ENCODE measurements at regions not wholly inside any gene's neighbourhood (a gene's known extent, or its start where the extent isn't known, plus 50 kb on each side); places are given as distances from the start of the nearest gene placed in this dataset.

DNA sequence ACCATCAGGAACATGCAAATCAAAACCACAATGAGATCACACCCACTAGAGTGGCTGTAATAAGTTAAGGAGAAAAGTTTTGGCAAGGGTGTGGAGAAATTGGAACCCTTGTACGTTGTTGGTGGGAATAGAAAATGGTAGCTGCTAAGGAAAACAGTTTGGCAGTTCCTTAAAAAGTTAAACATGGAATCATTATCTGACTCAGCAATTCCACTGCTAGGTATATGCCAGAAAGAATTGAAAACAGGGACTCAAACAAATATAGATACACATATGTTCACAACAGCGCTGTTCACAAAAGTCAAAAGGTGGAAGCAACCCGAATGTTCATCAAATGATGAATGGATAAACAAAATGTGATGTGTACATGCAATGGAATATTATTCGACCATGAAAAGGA lies 138.8 kb upstream of the ATP2B2 start:
- TF ChIP-seq POLR2A (IDR thresholded peaks at IDR 0.05; ENCODE audit: low read length) (no peak), POLR2AphosphoS2 (conservative IDR thresholded peaks at IDR 0.05; ENCODE audit: low read length) (no peak), ESRRA (IDR thresholded peaks at IDR 0.05; ENCODE audit: borderline replicate concordance, low read length) (no peak), CEBPB (IDR thresholded peaks at IDR 0.05) (no peak), JUN (IDR thresholded peaks at IDR 0.05) (no peak), SMC3 (IDR thresholded peaks at IDR 0.05) (no peak), CBX2 (IDR thresholded peaks at IDR 0.05; ENCODE audit: borderline replicate concordance, low read depth) (no peak), KDM1A (IDR thresholded peaks at IDR 0.05; ENCODE audit: low read depth) (no peak)
- TF ChIP-seq, protein P1, sequence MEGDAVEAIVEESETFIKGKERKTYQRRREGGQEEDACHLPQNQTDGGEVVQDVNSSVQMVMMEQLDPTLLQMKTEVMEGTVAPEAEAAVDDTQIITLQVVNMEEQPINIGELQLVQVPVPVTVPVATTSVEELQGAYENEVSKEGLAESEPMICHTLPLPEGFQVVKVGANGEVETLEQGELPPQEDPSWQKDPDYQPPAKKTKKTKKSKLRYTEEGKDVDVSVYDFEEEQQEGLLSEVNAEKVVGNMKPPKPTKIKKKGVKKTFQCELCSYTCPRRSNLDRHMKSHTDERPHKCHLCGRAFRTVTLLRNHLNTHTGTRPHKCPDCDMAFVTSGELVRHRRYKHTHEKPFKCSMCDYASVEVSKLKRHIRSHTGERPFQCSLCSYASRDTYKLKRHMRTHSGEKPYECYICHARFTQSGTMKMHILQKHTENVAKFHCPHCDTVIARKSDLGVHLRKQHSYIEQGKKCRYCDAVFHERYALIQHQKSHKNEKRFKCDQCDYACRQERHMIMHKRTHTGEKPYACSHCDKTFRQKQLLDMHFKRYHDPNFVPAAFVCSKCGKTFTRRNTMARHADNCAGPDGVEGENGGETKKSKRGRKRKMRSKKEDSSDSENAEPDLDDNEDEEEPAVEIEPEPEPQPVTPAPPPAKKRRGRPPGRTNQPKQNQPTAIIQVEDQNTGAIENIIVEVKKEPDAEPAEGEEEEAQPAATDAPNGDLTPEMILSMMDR (IDR thresholded peaks at IDR 0.05) = no peak
- TF ChIP-seq, protein P2, sequence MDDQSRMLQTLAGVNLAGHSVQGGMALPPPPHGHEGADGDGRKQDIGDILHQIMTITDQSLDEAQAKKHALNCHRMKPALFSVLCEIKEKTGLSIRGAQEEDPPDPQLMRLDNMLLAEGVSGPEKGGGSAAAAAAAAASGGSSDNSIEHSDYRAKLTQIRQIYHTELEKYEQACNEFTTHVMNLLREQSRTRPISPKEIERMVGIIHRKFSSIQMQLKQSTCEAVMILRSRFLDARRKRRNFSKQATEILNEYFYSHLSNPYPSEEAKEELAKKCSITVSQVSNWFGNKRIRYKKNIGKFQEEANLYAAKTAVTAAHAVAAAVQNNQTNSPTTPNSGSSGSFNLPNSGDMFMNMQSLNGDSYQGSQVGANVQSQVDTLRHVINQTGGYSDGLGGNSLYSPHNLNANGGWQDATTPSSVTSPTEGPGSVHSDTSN (IDR thresholded peaks at IDR 0.05) = no peak
